ENCODE measurements at regions not wholly inside any gene's neighbourhood (a gene's known extent, or its start where the extent isn't known, plus 50 kb on each side); places are given as distances from the start of the nearest gene placed in this dataset.

GRCh38 chr5:153321478-153321877 is 169.0 kb upstream of the GRIA1 start:
- no peak for ATAC-seq
- TF ChIP-seq OSR1 (CRISPR knock-in tag; IDR thresholded peaks at IDR 0.05), result no peak
- no peak for TF ChIP-seq ZNF70 (CRISPR knock-in tag; IDR thresholded peaks at IDR 0.05)
- TF ChIP-seq ARNTL (CRISPR knock-in tag; IDR thresholded peaks at IDR 0.05; ENCODE audit: borderline replicate concordance, low read depth), result no peak
- no peak for TF ChIP-seq ZC3H10 (CRISPR knock-in tag; IDR thresholded peaks at IDR 0.05)
- TF ChIP-seq POU6F1 (CRISPR knock-in tag; IDR thresholded peaks at IDR 0.05; ENCODE audit: borderline replicate concordance, low read depth), result no peak
- TF ChIP-seq ISL1 (CRISPR knock-in tag; IDR thresholded peaks at IDR 0.05), result no peak
- TF ChIP-seq CREB5 (CRISPR knock-in tag; IDR thresholded peaks at IDR 0.05; ENCODE audit: low read depth), result no peak
- TF ChIP-seq CSDC2 (CRISPR knock-in tag; IDR thresholded peaks at IDR 0.05), result no peak
- TF ChIP-seq RARB (CRISPR knock-in tag; IDR thresholded peaks at IDR 0.05), result no peak
- TF ChIP-seq GLIS3 (CRISPR knock-in tag; IDR thresholded peaks at IDR 0.05), result no peak
- TF ChIP-seq ESRRG (CRISPR knock-in tag; IDR thresholded peaks at IDR 0.05), result no peak
- no peak for TF ChIP-seq ZNF565 (CRISPR knock-in tag; conservative IDR thresholded peaks at IDR 0.05; ENCODE audit: low read depth)
- TF ChIP-seq SNAI2 (CRISPR knock-in tag; IDR thresholded peaks at IDR 0.05), result no peak
- TF ChIP-seq ZFP30 (CRISPR knock-in tag; IDR thresholded peaks at IDR 0.05), result no peak
- no peak for TF ChIP-seq TSHZ2 (CRISPR knock-in tag; IDR thresholded peaks at IDR 0.05)
- no peak for TF ChIP-seq PPARA (CRISPR knock-in tag; IDR thresholded peaks at IDR 0.05; ENCODE audit: borderline replicate concordance)
- TF ChIP-seq CSRNP3 (CRISPR knock-in tag; IDR thresholded peaks at IDR 0.05), result no peak
- TF ChIP-seq ZFP3 (CRISPR knock-in tag; IDR thresholded peaks at IDR 0.05), result no peak

- no peak for TF ChIP-seq PPARA (CRISPR knock-in tag; IDR thresholded peaks at IDR 0.05; ENCODE audit: borderline replicate concordance)
- no peak for TF ChIP-seq TCF4 (CRISPR knock-in tag; IDR thresholded peaks at IDR 0.05; ENCODE audit: borderline replicate concordance)
- TF ChIP-seq ZNF70 (CRISPR knock-in tag; IDR thresholded peaks at IDR 0.05), result no peak
- no peak for TF ChIP-seq ARNTL (CRISPR knock-in tag; IDR thresholded peaks at IDR 0.05; ENCODE audit: borderline replicate concordance, low read depth)
- no peak for TF ChIP-seq ZFP3 (CRISPR knock-in tag; IDR thresholded peaks at IDR 0.05)
- no peak for TF ChIP-seq BACH2 (CRISPR knock-in tag; IDR thresholded peaks at IDR 0.05; ENCODE audit: borderline replicate concordance)
- TF ChIP-seq ZNF8 (CRISPR knock-in tag; IDR thresholded peaks at IDR 0.05), result no peak
- no peak for ATAC-seq
These were observed 150.3 kb upstream of the GRIA1 start for GRCh38 chr5:153340139-153340538.

- no peak for ATAC-seq
- TF ChIP-seq BACH2 (CRISPR knock-in tag; IDR thresholded peaks at IDR 0.05; ENCODE audit: borderline replicate concordance), result no peak
- TF ChIP-seq ZFP3 (CRISPR knock-in tag; IDR thresholded peaks at IDR 0.05), result no peak
- TF ChIP-seq RARB (CRISPR knock-in tag; IDR thresholded peaks at IDR 0.05), result no peak
- TF ChIP-seq CREB5 (CRISPR knock-in tag; IDR thresholded peaks at IDR 0.05; ENCODE audit: low read depth), result no peak
- no peak for TF ChIP-seq TCF4 (CRISPR knock-in tag; IDR thresholded peaks at IDR 0.05; ENCODE audit: borderline replicate concordance)
- no peak for TF ChIP-seq ARNTL (CRISPR knock-in tag; IDR thresholded peaks at IDR 0.05; ENCODE audit: borderline replicate concordance, low read depth)
- no peak for TF ChIP-seq ZFP30 (CRISPR knock-in tag; IDR thresholded peaks at IDR 0.05)
- TF ChIP-seq OSR1 (CRISPR knock-in tag; IDR thresholded peaks at IDR 0.05), result no peak
- no peak for TF ChIP-seq ZNF565 (CRISPR knock-in tag; conservative IDR thresholded peaks at IDR 0.05; ENCODE audit: low read depth)
- TF ChIP-seq PPARA (CRISPR knock-in tag; IDR thresholded peaks at IDR 0.05; ENCODE audit: borderline replicate concordance), result no peak
- TF ChIP-seq ISL1 (CRISPR knock-in tag; IDR thresholded peaks at IDR 0.05), result no peak
These were observed 149.7 kb upstream of the GRIA1 start for GRCh38 chr5:153340738-153341137.
